Liver (tissue), 3 donors: ENCODE measurements at regions not wholly inside any gene's neighbourhood (a gene's known extent, or its start where the extent isn't known, plus 50 kb on each side); places are given as distances from the start of the nearest gene placed in this dataset.

Experiments used
- CTCF ChIP-seq: fragments of 150-350 bp; IDR thresholded peaks from 2 replicates; pipeline ENCODE4 v1.5.1; 2017; ENCODE audit warnings: improper control_type of control experiment, low read depth, low read length; ENCODE audit not compliant: missing input control
- EGR1 ChIP-seq, 2 donors: IDR thresholded peaks; 2 replicates each; pipeline ENCODE4 v1.6.1; 2016 to 2018; ENCODE audit warnings: antibody characterized with exemption in 2 of 2, low read depth in 2 of 2
- FOXA1 ChIP-seq: IDR thresholded peaks from 2 replicates; pipeline ENCODE4 v1.6.1; 2016; ENCODE audit warnings: antibody characterized with exemption
- GABPA ChIP-seq, 2 donors: IDR thresholded peaks in 1 of 2; conservative IDR thresholded peaks in 1 of 2; 2 replicates each; pipeline ENCODE4 v1.6.1; 2016; ENCODE audit warnings: antibody characterized with exemption in 2 of 2, mild to moderate bottlenecking in 1 of 2, moderate library complexity in 1 of 2
- HNF4A ChIP-seq, 2 donors: conservative IDR thresholded peaks; 2 replicates each; pipeline ENCODE4 v1.6.1; 2016; ENCODE audit warnings: antibody characterized with exemption in 2 of 2, mild to moderate bottlenecking in 2 of 2
- JUND ChIP-seq, 2 donors: IDR thresholded peaks; 2 replicates each; pipeline ENCODE4 v1.6.1; 2016; ENCODE audit warnings: antibody characterized with exemption in 2 of 2
- MAX ChIP-seq: IDR thresholded peaks from 2 replicates; pipeline ENCODE4 v1.6.1; 2016; ENCODE audit warnings: antibody characterized with exemption
- RAD21 ChIP-seq, 2 donors: IDR thresholded peaks; 2 replicates each; pipeline ENCODE4 v1.6.1; 2016; ENCODE audit warnings: antibody characterized with exemption in 2 of 2, mild to moderate bottlenecking in 2 of 2
- REST ChIP-seq: IDR thresholded peaks from 2 replicates; pipeline ENCODE4 v1.6.1; 2016; ENCODE audit warnings: antibody characterized with exemption, mild to moderate bottlenecking
- RXRA ChIP-seq, 2 donors: IDR thresholded peaks; 2 replicates each; pipeline ENCODE4 v1.6.1; 2017 to 2018; ENCODE audit warnings: antibody characterized with exemption in 2 of 2, mild to moderate bottlenecking in 1 of 2
- SP1 ChIP-seq: IDR thresholded peaks from 2 replicates; pipeline ENCODE4 v1.6.1; 2018; ENCODE audit warnings: antibody characterized with exemption, mild to moderate bottlenecking
- TAF1 ChIP-seq: conservative IDR thresholded peaks from 2 replicates; pipeline ENCODE4 v1.6.1; 2016; ENCODE audit warnings: antibody characterized with exemption, mild to moderate bottlenecking
- YY1 ChIP-seq: IDR thresholded peaks from 2 replicates; pipeline ENCODE4 v1.6.1; 2016; ENCODE audit warnings: antibody characterized with exemption, mild to moderate bottlenecking
- ZBTB33 ChIP-seq: IDR thresholded peaks from 2 replicates; pipeline ENCODE4 v1.6.1; 2016; ENCODE audit warnings: antibody characterized with exemption
- donor health status: healthy.
- donor health status: healthy.

GRCh38 chr9:109986521-109986991 lies 206.6 kb downstream of the PALM2AKAP2 start:
- TF ChIP-seq CTCF (no peak), MAX (no peak), TAF1 (no peak), EGR1 (IDR thresholded peaks at IDR 0.05; ENCODE audit: low read depth in 2 of 2) (no peak), YY1 (no peak), REST (no peak), ZBTB33 (no peak), FOXA1 (no peak), GABPA (IDR thresholded peaks at IDR 0.05 in 1 of 2, conservative IDR thresholded peaks at IDR 0.05 in 1 of 2) (no peak), RAD21 (IDR thresholded peaks at IDR 0.05) (no peak), HNF4A (conservative IDR thresholded peaks at IDR 0.05) (no peak), RXRA (IDR thresholded peaks at IDR 0.05) (no peak), SP1 (no peak), JUND (IDR thresholded peaks at IDR 0.05) (no peak)
